NCI-H1417 treated with DMSO at 0.1 percent for 48 hours (cell line): ENCODE measurements at regions not wholly inside any gene's neighbourhood (a gene's known extent, or its start where the extent isn't known, plus 50 kb on each side); places are given as distances from the start of the nearest gene placed in this dataset.
"Not testable (repeated sequence)": the region's sequence is repeated elsewhere in the genome, so short reads cannot be mapped to it uniquely, and the experiment has no call there.

ENCODE experiments used
- DNase-seq: peaks from one replicate; lab custom pipeline; 2025; lab: John Stamatoyannopoulos, UW

DNA sequence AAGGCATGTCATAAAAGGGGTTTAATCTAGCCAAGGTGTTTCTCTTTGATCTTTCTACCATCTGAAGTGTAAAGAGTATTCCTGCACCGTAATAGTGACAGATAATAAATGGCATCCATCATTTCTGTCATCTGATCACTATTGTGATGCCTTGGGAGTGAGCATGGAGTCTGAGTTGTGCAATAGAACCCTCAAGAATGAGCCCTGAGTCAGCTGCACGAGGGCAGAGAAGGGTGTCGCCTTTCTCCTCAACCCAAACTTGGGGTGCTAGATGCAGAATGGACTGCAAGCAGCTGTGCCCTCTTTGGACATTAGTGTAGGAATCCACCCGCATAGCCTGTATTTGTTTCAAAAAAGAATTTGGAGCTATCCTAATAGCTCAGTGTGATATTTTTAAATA, 115.2 kb downstream of the ZNF37A start:
- DNase-seq, result no peak

GRCh38 chr10:38209748-38210147, 115.6 kb downstream of the ZNF37A start:
- not testable (repeated sequence) for DNase-seq

GRCh38 chr10:38212460-38212859, 118.3 kb downstream of the ZNF37A start:
- DNase-seq, result no peak

GRCh38 chr10:38226385-38226784, 132.2 kb downstream of the ZNF37A start:
- DNase-seq, result no peak

DNA sequence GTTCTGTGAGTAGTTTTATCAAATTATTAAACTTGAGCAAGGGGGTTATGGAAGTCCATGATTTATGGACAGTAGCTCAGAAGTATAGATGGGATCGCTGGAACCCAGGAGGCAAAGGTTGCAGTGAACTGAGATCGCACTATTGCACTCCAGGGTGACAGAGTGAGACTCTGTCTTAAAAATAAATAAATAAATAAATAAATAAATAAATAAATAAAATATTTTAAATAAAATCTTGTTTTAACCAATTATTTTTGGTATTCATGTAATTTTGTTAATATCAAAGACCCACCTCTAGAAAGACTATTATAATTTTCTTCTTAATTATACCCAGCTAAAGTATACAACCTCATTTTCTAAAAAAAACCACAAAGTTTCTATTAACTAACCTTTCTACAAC, 134.3 kb downstream of the ZNF37A start:
- DNase-seq, result no peak

DNA sequence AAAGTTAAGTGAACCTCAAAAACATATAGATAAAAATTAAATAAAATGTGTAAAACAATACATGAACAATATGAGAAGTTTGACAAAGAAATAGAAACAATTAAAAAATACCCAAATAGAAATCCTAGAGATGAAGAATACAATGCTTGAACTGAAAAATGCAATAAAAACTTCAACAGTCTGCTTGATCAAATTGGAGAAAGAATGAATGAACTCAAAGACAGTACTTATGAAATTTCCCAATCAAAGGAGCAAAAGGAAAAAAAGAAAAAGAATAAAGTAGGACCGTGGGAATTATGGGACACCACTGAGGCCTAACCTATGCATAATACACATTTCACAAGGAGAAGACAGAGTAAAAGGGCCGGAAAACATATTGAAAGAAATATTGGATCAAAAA, 144.3 kb downstream of the ZNF37A start:
- not testable (repeated sequence) for DNase-seq

DNA sequence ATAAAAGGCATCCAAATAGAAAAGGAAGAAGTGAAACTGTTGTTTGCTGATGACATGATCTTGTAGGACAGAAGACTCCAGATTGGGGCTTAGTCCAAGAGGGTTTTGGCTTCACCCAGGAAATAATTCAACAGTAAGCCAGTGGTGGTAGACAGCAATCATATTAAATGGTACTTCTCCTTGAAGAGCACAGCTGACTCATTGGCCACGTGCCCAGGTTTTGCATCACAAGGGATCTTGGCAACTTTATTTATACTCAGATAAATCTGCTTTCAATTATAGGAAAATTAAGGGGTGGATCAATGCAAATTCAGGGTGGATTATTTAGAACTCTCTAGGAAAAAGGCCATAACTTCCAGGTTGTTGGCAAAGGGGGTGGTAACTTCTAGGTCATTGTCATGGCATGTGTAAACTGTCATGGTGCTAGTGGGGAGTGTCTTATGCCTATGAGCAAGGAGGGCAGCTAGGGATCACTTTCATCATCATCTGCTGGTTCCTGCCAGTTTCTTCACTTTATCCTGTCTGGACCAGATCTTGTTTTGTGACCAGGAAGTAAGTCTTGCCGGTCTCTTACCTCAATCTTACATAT, 148.0 kb downstream of the ZNF37A start:
- not testable (repeated sequence) for DNase-seq

DNA sequence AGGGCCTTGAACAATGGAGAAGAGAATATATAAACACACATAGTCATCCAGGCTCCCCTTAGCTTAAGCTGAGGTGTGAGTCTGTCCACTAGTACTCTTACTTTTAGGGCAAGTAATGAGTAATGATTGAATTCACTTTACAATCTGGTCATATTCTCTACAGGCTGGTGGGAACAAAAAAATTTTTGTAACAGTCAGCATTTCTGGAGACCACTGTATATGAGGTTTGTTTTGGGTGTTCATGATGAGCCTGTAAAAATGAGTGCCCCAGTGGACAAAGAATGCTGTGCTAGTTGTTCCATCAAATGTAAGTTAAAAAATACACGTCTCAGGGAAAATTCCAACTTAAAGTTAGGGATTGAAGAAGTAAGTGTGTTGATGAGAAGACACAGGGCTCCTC, 154.0 kb downstream of the ZNF37A start:
- not testable (repeated sequence) for DNase-seq

DNA sequence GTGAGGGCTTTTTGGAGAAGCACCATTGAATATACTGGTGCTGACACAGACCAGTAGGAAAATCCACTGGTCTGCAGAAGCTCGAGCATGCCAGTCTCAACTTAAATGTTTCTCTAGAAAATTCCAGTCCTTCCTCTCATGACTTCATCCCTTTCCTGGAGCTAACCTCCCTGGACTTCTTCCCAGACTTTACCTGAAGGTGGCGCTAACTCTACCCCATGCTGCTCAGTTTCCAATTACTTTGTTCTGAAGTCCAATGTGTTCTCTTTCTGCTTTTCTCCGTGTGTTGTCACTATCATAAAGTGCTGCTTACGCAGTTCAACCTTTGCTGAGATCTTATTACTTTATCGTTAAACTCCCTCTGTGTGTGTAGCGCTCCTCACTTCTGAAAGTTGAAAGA, 158.4 kb downstream of the ZNF37A start:
- not testable (repeated sequence) for DNase-seq

DNA sequence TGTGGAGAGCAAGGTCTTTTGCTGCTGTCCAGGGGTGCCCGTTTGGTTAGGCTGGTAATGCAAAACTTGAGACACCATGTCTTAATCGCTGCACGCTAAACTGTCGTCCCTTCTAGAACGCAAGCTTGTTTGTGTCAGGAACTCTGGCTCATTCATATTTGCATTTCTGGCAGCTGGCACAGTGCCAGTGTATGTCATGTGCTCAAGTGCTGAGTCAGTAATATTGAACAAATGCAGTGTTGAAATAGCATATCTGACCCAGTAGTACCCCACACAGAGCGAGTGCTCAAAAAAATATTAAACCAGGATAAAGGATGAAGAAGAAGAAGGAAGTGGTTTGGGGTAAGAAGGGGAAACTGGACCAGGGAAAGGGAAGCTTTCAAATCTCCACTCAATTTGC, 173.4 kb downstream of the ZNF37A start:
- DNase-seq, result not testable (repeated sequence)

GRCh38 chr10:38271031-38271430, 176.9 kb downstream of the ZNF37A start:
- DNase-seq, result not testable (repeated sequence)

DNA sequence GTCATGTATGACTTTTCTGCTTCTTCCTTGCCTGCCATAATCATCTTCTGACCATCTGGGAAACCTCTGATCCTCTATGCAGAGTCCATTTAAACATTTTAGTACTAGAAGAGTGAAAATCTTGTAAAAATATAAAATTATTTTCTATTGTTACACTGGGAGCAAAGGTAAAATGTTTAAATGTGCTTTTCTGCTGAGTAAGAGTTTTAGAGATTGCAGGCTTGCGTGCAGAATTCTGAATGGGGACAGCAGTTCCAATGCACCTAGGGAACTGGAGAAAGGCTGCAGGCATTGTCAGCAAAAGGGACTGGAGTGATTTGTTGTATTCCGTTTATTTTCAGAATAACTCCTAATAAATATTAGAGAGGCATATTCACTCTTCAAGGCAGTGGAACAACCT, 180.7 kb downstream of the ZNF37A start:
- DNase-seq, result not testable (repeated sequence)

DNA sequence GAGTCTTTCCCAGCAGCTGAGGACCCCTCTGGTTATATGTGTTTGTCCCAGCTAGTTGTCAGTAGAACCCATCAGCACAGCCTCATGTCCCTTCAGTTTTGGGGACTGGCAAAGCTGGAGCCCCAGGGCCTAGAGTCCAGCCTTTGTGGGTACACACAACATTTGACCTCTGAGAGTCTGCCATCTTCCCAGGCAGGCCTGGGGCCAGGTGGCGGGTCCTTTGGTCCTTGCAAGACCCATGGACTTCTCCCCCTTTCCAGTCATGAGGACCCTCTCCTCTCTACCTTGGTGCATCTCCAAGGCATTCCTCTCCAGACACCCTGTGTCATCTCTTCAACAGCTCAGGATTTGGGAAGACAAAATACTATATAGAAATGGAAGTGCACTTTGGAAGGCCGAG, 198.4 kb downstream of the ZNF37A start:
- DNase-seq, result not testable (repeated sequence)

GRCh38 chr10:38310111-38310510, 216.0 kb downstream of the ZNF37A start:
- not testable (repeated sequence) for DNase-seq

DNA sequence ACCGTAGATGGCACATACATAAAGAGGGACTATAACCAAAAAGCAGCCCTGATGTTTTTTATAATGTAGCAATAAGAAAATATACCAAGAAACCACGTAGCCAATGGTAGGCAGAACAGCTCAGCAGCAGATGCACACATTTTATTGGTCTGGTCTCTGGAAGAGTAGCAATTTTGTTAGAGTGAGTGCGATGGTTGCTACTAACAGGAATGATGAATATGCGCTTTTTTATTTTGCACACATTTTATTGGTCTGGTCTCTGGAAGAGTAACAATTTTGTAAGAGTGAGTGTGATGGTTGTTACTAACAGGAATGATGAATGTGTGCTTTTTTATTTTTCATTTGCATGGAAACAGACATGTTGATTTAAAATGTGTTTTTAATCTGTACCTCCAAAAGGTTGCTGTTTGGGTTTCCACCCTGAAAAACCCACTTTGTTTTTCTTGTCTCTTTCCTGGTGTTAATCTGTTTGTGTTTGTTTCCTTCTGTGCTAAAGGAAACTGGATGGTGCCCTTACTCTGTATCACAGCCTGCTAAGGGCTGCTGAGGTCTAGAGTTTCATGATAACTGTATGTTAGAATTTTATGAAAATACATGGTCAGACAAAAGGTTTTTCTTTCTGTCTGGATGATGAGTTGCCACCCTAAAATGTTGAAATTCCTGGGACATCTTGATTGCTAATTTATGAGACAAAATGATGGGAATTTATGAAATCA, 221.1 kb downstream of the ZNF37A start:
- not testable (repeated sequence) for DNase-seq

DNA sequence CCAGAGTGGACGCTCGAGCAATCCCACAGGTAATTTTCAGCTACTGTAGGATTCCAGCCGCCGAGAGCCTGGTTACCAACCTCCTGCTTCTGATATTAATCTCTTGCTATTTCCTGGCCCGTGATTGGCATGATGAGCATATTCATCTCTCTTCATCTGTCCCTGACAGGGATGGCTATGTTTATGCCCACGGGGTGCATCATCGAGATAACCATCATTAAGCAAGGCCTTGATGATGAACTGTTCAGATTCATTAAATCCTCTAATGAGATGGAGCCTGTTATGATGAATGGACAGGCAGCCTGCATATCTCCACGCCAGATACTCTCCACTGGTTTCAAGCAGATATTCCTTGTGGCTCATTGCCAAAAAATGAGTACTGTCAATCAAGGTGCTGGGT, 227.3 kb downstream of the ZNF37A start:
- not testable (repeated sequence) for DNase-seq

DNA sequence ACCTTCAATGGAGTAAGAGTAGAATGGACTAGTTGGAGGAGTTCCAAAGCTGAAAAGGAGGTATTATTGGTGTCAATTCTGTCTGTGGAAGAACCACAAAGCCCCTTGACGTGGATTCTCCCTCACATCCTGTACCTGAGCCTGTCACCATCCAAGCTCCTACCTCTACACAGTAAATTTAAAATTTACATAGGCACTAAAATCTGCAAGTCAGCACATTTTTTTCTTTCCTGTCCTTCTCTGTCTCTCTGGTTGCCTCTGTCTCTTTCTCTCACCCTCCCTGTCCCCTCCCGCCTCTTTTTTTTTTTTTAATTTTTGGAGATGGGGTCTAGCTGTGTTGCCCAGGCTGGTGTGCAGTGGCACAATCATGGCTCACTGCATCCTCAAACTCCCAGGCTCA, 236.2 kb downstream of the ZNF37A start:
- not testable (repeated sequence) for DNase-seq

DNA sequence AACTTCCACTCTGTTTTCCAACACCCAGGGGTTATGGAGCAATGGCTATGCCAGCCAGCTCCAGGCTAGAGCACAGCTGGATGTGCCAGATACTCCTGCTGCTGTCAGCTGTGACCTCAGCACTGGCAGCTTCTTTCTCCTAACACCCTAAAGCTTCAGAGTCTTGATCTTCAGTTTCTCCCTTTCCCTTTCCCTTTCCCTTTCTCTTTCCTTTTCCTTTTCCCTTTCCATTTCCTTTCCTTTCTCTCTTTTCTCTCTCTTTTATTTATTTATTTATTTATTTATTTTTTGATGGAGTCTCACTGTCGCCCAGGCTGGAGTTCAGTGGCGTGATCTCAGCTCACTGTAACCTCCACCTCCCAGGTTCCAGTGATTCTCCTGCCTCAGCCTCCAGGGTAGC, 237.0 kb downstream of the ZNF37A start:
- DNase-seq, result not testable (repeated sequence)

DNA sequence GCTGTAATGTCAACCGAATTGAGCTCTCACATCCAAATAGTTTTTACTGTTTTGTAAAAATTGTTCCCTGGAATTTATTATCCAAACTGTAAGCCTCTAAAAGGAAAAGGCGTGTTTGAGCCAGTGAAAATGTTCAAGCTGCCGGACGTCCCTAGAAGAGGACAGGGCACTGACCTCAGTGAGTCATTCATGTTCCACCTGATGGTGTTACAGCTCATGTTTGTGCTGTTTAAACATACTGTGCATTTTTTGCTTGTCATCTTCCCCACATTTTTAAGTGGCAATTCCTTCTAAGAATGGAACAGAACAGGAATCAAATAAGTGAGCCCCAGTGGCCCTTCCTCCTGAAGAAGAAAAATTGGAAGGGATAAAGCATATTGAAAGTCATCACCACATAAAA, 239.6 kb downstream of the ZNF37A start:
- not testable (repeated sequence) for DNase-seq

DNA sequence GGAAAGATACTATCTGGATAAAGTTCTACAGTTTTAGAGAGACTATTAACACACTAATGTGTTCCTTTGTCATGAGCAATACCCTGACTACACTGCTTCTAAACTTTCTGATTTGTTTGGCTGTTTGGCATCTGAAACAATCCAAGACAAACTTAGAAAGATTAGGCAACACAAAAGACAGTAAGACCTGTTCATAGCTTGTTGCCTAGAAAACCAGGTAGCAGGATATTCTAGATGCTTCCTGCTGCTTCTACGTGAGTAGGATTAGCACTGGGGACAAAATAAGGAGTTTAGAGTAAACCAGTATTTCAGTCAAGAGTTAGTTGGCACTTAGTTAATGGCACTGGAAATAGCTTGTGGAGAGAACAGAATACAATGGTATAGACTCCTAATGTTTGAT, 256.5 kb downstream of the ZNF37A start:
- not testable (repeated sequence) for DNase-seq

DNA sequence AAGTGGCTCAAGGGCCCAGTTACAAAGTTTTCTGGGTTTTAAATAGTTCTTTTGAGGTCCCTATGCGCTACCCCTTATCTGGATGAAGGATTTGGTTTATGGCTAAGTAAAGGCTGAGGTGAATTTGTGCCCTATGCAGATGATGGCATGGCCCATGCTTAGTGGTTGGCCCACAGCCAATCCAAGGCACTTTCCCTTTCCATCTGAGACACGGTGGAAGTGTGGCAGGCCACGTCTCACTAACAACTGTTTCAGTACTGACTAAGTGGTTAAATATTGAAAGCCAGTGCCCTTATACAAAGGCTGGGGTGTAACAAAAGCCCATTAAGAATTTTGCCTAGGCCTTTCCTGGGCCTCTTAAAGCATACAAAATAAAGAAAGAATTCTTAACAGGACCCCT, 260.3 kb downstream of the ZNF37A start:
- not testable (repeated sequence) for DNase-seq

- DNase-seq, result peak; percentile 1
Measured at GRCh38 chr10:38355911-38356526, 261.9 kb downstream of the ZNF37A start.

DNA sequence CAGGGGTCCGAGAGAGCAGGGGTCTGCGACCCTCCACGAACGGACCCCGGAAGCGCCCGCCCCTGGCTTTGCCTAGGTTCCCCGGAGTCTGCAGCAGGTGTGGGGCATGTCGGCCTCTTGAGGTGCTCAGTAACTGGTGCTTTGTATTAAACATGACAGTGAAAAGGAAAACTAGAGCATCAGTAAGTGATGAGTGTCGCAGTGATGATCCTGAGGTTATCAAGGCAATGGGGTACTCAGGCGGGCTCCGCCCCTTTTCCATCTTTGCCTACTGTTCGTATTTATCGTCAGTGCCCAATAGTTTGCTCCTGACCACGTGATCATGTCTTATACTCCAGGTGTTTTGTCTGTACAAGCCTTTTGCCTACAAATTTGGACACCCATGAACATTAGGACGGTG, 262.4 kb downstream of the ZNF37A start:
- DNase-seq, result not testable (repeated sequence)
